ENCODE measurements at regions not wholly inside any gene's neighbourhood (a gene's known extent, or its start where the extent isn't known, plus 50 kb on each side); places are given as distances from the start of the nearest gene placed in this dataset.

- DNase-seq (ENCODE audit: low spot score): no peak
These were observed 92.3 kb upstream of the LRIG1 start for GRCh38 chr3:66592927-66593625.

- DNase-seq (ENCODE audit: low spot score): no peak
These were observed 93.2 kb upstream of the LRIG1 start for GRCh38 chr3:66593978-66594377.

- no peak for DNase-seq (ENCODE audit: low spot score)
These were observed 96.6 kb upstream of the LRIG1 start for GRCh38 chr3:66597308-66597863.

GRCh38 chr3:66598168-66598567, 97.3 kb upstream of the LRIG1 start:
- peak; percentile 30 for DNase-seq (ENCODE audit: low spot score)

GRCh38 chr3:66602237-66602636, 101.4 kb upstream of the LRIG1 start:
- DNase-seq (ENCODE audit: low spot score): no peak

- no peak for DNase-seq (ENCODE audit: low spot score)
These were observed 101.9 kb upstream of the LRIG1 start for GRCh38 chr3:66602691-66603090.

GRCh38 chr3:66603151-66603611, 102.4 kb upstream of the LRIG1 start:
- DNase-seq (ENCODE audit: low spot score): no peak

- DNase-seq (ENCODE audit: low spot score): no peak
These were observed 103.7 kb upstream of the LRIG1 start for GRCh38 chr3:66604481-66604880.

- DNase-seq (ENCODE audit: low spot score): no peak
These were observed 105.3 kb upstream of the LRIG1 start for GRCh38 chr3:66606126-66606525.

GRCh38 chr3:66606868-66607267, 106.0 kb upstream of the LRIG1 start:
- DNase-seq (ENCODE audit: low spot score): no peak

- no peak for DNase-seq (ENCODE audit: low spot score)
These were observed 109.1 kb upstream of the LRIG1 start for GRCh38 chr3:66609660-66610561.

- DNase-seq (ENCODE audit: low spot score): no peak
These were observed 109.7 kb upstream of the LRIG1 start for GRCh38 chr3:66610562-66610909.

GRCh38 chr3:66615643-66616301, 115.0 kb upstream of the LRIG1 start:
- no peak for DNase-seq (ENCODE audit: low spot score)

GRCh38 chr3:66617351-66617750, 116.5 kb upstream of the LRIG1 start:
- no peak for DNase-seq (ENCODE audit: low spot score)

GRCh38 chr3:66618066-66618465, 117.2 kb upstream of the LRIG1 start:
- peak; percentile 47 for DNase-seq (ENCODE audit: low spot score)

GRCh38 chr3:66620296-66620695, 119.5 kb upstream of the LRIG1 start:
- DNase-seq (ENCODE audit: low spot score): no peak

GRCh38 chr3:66622756-66623457, 122.1 kb upstream of the LRIG1 start:
- no peak for DNase-seq (ENCODE audit: low spot score)

GRCh38 chr3:66625505-66626216, 124.8 kb upstream of the LRIG1 start:
- DNase-seq (ENCODE audit: low spot score): no peak

GRCh38 chr3:66629150-66629981, 128.5 kb upstream of the LRIG1 start:
- DNase-seq (ENCODE audit: low spot score): no peak

GRCh38 chr3:66629982-66630368, 129.2 kb upstream of the LRIG1 start:
- DNase-seq (ENCODE audit: low spot score): no peak

All from AG20443 (cell line).